ENCODE measurements at regions not wholly inside any gene's neighbourhood (a gene's known extent, or its start where the extent isn't known, plus 50 kb on each side); places are given as distances from the start of the nearest gene placed in this dataset.

DNA sequence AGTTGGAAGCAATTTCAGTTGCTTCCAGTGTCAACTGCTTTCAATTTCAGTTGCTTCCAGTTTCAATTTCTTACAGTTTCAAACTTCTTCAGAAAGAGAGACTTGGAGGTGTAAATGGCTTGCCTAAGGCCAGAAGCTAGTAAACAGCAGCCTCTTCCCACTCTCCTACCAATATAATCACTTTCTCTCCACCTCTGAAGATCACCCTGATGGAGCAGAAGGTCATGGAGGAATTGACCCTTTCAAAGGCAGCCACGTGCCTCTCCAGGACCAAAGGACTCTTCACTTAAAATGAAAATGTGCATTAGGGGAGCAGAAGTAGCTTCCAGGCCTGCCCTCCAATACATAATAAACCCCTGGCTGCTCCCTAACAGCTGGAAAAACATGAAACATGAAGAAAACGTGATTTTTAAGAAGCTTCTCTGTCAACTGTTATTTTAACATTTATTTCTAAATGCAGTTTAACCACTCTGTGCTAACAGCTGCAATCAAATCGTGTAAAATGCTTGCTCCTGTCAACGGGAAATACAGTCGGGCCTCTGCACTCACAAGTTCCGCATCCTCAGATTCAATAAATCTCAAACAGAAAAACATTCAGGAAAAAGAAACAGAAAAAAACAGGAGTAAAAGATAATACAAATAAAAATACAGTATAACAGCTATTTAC is 1020.6 kb downstream of the XPNPEP1 start:
- no peak for TF ChIP-seq EZH2 (IDR thresholded peaks at IDR 0.05; ENCODE audit: low read length, missing control alignments)
- TF ChIP-seq, protein P1, sequence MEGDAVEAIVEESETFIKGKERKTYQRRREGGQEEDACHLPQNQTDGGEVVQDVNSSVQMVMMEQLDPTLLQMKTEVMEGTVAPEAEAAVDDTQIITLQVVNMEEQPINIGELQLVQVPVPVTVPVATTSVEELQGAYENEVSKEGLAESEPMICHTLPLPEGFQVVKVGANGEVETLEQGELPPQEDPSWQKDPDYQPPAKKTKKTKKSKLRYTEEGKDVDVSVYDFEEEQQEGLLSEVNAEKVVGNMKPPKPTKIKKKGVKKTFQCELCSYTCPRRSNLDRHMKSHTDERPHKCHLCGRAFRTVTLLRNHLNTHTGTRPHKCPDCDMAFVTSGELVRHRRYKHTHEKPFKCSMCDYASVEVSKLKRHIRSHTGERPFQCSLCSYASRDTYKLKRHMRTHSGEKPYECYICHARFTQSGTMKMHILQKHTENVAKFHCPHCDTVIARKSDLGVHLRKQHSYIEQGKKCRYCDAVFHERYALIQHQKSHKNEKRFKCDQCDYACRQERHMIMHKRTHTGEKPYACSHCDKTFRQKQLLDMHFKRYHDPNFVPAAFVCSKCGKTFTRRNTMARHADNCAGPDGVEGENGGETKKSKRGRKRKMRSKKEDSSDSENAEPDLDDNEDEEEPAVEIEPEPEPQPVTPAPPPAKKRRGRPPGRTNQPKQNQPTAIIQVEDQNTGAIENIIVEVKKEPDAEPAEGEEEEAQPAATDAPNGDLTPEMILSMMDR (conservative IDR thresholded peaks at IDR 0.05 in 1 of 2, IDR thresholded peaks at IDR 0.05 in 1 of 2; ENCODE audit: low read depth in 1 of 2, low read length in 2 of 2), result no peak
- DNase-seq (ENCODE audit: low read depth in 2 of 2), result no peak
- Histone ChIP-seq H3K36me3 (ENCODE audit: control insufficient read depth, insufficient read depth, low read length) (no peaks in the 10 kb centered on the region), H3K9me3 (ENCODE audit: control insufficient read depth, insufficient read depth, low read depth, low read length) (no peaks in the 10 kb centered on the region), H3K79me2 (ENCODE audit: control insufficient read depth, insufficient read depth, low read length) (no peaks in the 10 kb centered on the region), H3K4me2 (ENCODE audit: extremely low read depth, insufficient read depth, low read length) (no peak overlapping the region), H4K20me1 (ENCODE audit: control insufficient read depth, extremely low read depth, insufficient read depth, low read length) (no peaks in the 10 kb centered on the region), H3K27me3 (ENCODE audit: control insufficient read depth, insufficient read depth, low read length) (no peaks in the 10 kb centered on the region), H2AFZ (ENCODE audit: low read length) (no peak overlapping the region), H3K9ac (ENCODE audit: insufficient read depth, low read length) (no peak overlapping the region), H3K4me3 (replicated peaks in 1 of 4; ENCODE audit: control extremely low read depth in 1 of 4, insufficient read depth in 1 of 4, low read depth in 3 of 4, low read length in 4 of 4) (no peak overlapping the region), H3K4me1 (ENCODE audit: control insufficient read depth, extremely low read depth, insufficient read depth, low read length) (no peaks in the 10 kb centered on the region), H3K27ac (ENCODE audit: insufficient read depth, low read length) (no peak overlapping the region)

DNA sequence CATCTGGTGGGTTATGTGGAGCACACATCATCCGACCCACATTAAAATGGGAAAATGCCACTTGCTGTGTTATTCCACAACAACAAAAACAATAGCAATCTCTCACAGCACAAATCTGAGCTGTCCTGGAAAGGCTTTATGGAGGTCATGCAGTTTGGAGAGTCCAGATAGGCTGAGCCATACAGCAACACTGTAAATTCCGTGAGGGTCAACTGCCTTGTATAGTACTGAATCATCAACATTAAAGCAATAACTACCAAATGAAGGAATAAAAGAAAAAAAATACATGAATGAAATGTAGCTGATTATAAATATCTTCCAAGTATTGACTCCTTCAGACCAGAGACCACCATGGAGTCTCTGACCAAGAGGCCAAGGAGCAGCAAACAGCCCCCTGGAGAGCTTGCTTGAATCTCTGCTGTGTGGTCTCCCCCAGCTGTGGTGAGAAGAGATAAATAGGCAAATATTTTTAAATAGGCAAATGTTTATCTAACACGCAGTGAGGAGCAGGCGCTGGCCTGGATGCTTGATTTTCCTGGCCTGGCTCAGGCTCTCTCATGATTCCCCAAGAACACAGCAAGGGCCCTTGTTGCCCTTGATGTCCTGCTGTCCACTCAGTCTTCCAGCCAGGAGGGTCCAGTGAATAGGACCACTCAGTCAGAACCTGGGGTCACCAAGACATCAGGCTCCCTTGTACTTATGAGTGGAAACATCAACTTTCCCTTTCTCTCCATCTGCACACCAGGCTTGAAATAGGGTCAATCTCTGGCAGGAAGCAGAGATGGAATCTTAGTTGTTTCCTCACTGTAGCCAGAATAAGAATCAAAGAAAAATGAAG is 1021.3 kb downstream of the XPNPEP1 start:
- no peak overlapping the region for H3K4me3 ChIP-seq (replicated peaks in 1 of 4; ENCODE audit: control extremely low read depth in 1 of 4, insufficient read depth in 1 of 4, low read depth in 3 of 4, low read length in 4 of 4)
- no peak overlapping the region for H3K27ac ChIP-seq (ENCODE audit: insufficient read depth, low read length)
- no peaks in the 10 kb centered on the region for H3K27me3 ChIP-seq (ENCODE audit: control insufficient read depth, insufficient read depth, low read length)
- no peak overlapping the region for H3K9ac ChIP-seq (ENCODE audit: insufficient read depth, low read length)
- H2AFZ ChIP-seq (ENCODE audit: low read length), result no peak overlapping the region
- no peaks in the 10 kb centered on the region for H3K79me2 ChIP-seq (ENCODE audit: control insufficient read depth, insufficient read depth, low read length)
- peak in 1 of 2 donors; percentile 8 for DNase-seq (ENCODE audit: low read depth in 2 of 2)
- H3K4me2 ChIP-seq (ENCODE audit: extremely low read depth, insufficient read depth, low read length), result no peak overlapping the region
- no peaks in the 10 kb centered on the region for H4K20me1 ChIP-seq (ENCODE audit: control insufficient read depth, extremely low read depth, insufficient read depth, low read length)
- no peaks in the 10 kb centered on the region for H3K9me3 ChIP-seq (ENCODE audit: control insufficient read depth, insufficient read depth, low read depth, low read length)
- H3K36me3 ChIP-seq (ENCODE audit: control insufficient read depth, insufficient read depth, low read length), result no peaks in the 10 kb centered on the region
- TF ChIP-seq, protein P1 (conservative IDR thresholded peaks at IDR 0.05 in 1 of 2, IDR thresholded peaks at IDR 0.05 in 1 of 2; ENCODE audit: low read depth in 1 of 2, low read length in 2 of 2), result no peak
- TF ChIP-seq EZH2 (IDR thresholded peaks at IDR 0.05; ENCODE audit: low read length, missing control alignments), result no peak
- H3K4me1 ChIP-seq (ENCODE audit: control insufficient read depth, extremely low read depth, insufficient read depth, low read length), result no peaks in the 10 kb centered on the region

DNA sequence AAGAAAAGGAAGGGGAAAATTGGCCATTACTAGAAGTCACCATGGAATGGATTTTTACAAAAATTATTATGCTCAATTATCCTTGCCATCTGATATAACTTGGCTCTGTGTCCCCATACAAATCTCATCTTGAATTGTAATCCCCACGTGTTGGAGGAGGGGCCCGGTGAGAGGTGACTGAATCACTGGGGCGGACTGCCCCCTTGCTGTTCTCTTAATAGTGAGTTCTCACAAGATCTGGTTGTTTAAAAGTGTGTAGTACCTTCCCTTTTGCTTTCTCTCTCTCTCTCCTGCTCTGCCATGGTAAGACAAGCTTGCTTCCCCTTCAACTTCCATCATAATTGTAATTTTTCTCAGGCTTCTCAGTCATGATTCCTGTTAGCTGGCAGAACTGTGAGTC is 1023.6 kb downstream of the XPNPEP1 start:
- no peak overlapping the region for H3K27ac ChIP-seq (ENCODE audit: insufficient read depth, low read length)
- H3K4me1 ChIP-seq (ENCODE audit: control insufficient read depth, extremely low read depth, insufficient read depth, low read length), result no peaks in the 10 kb centered on the region
- no peaks in the 10 kb centered on the region for H3K27me3 ChIP-seq (ENCODE audit: control insufficient read depth, insufficient read depth, low read length)
- H3K79me2 ChIP-seq (ENCODE audit: control insufficient read depth, insufficient read depth, low read length), result no peaks in the 10 kb centered on the region
- no peak overlapping the region for H3K4me2 ChIP-seq (ENCODE audit: extremely low read depth, insufficient read depth, low read length)
- TF ChIP-seq, protein P1 (conservative IDR thresholded peaks at IDR 0.05 in 1 of 2, IDR thresholded peaks at IDR 0.05 in 1 of 2; ENCODE audit: low read depth in 1 of 2, low read length in 2 of 2), result no peak
- no peak for TF ChIP-seq EZH2 (IDR thresholded peaks at IDR 0.05; ENCODE audit: low read length, missing control alignments)
- DNase-seq (ENCODE audit: low read depth in 2 of 2), result no peak
- H3K9me3 ChIP-seq (ENCODE audit: control insufficient read depth, insufficient read depth, low read depth, low read length), result no peaks in the 10 kb centered on the region
- H4K20me1 ChIP-seq (ENCODE audit: control insufficient read depth, extremely low read depth, insufficient read depth, low read length), result no peaks in the 10 kb centered on the region
- H2AFZ ChIP-seq (ENCODE audit: low read length), result no peak overlapping the region
- no peak overlapping the region for H3K4me3 ChIP-seq (replicated peaks in 1 of 4; ENCODE audit: control extremely low read depth in 1 of 4, insufficient read depth in 1 of 4, low read depth in 3 of 4, low read length in 4 of 4)
- no peak overlapping the region for H3K9ac ChIP-seq (ENCODE audit: insufficient read depth, low read length)
- H3K36me3 ChIP-seq (ENCODE audit: control insufficient read depth, insufficient read depth, low read length), result no peaks in the 10 kb centered on the region

All from fibroblast of lung (primary cell).